GM19455 (cell line): ENCODE measurements at regions not wholly inside any gene's neighbourhood (a gene's known extent, or its start where the extent isn't known, plus 50 kb on each side); places are given as distances from the start of the nearest gene placed in this dataset.
"Not testable (repeated sequence)": the region's sequence is repeated elsewhere in the genome, so short reads cannot be mapped to it uniquely, and the experiment has no call there.

ENCODE experiments used
- ATAC-seq: cut with Tn5 transposase; IDR thresholded peaks from one replicate; pipeline ENCODE4 v1.9.1; 2021; ENCODE audit not compliant: unreplicated experiment

GRCh38 chr15:38117781-38118180 is 134.9 kb upstream of the SPRED1 start:
- ATAC-seq, result no peak

GRCh38 chr15:38119865-38120264 is 132.8 kb upstream of the SPRED1 start:
- ATAC-seq, result not testable (repeated sequence)

- ATAC-seq, result no peak
Measured at GRCh38 chr15:38127306-38127771, 125.3 kb upstream of the SPRED1 start.

GRCh38 chr15:38128341-38128781 is 124.3 kb upstream of the SPRED1 start:
- no peak for ATAC-seq

- no peak for ATAC-seq
Measured at GRCh38 chr15:38128921-38129320, 123.7 kb upstream of the SPRED1 start.

GRCh38 chr15:38129531-38130204 is 123.0 kb upstream of the SPRED1 start:
- ATAC-seq, result peak; percentile 68

GRCh38 chr15:38130205-38130567 is 122.5 kb upstream of the SPRED1 start:
- ATAC-seq, result peak; percentile 25

GRCh38 chr15:38130740-38131498 is 121.7 kb upstream of the SPRED1 start:
- ATAC-seq, result no peak

- ATAC-seq, result no peak
Measured at GRCh38 chr15:38134252-38134651, 118.4 kb upstream of the SPRED1 start.

GRCh38 chr15:38142195-38142594 is 110.4 kb upstream of the SPRED1 start:
- not testable (repeated sequence) for ATAC-seq

GRCh38 chr15:38144921-38145320 is 107.7 kb upstream of the SPRED1 start:
- no peak for ATAC-seq

GRCh38 chr15:38145651-38146111 is 107.0 kb upstream of the SPRED1 start:
- no peak for ATAC-seq

- ATAC-seq, result no peak
Measured at GRCh38 chr15:38147246-38147645, 105.4 kb upstream of the SPRED1 start.

- no peak for ATAC-seq
Measured at GRCh38 chr15:38148471-38148870, 104.2 kb upstream of the SPRED1 start.

GRCh38 chr15:38149315-38149714 is 103.3 kb upstream of the SPRED1 start:
- ATAC-seq, result no peak

- no peak for ATAC-seq
Measured at GRCh38 chr15:38150148-38150547, 102.5 kb upstream of the SPRED1 start.

- ATAC-seq, result no peak
Measured at GRCh38 chr15:38150794-38151193, 101.8 kb upstream of the SPRED1 start.

- no peak for ATAC-seq
Measured at GRCh38 chr15:38153781-38154180, 98.9 kb upstream of the SPRED1 start.

GRCh38 chr15:38154255-38154654 is 98.4 kb upstream of the SPRED1 start:
- no peak for ATAC-seq

- no peak for ATAC-seq
Measured at GRCh38 chr15:38154837-38155236, 97.8 kb upstream of the SPRED1 start.

- no peak for ATAC-seq
Measured at GRCh38 chr15:38163658-38164057, 89.0 kb upstream of the SPRED1 start.

GRCh38 chr15:38164061-38164460 is 88.6 kb upstream of the SPRED1 start:
- no peak for ATAC-seq
